ACHN (cell line): ENCODE measurements at regions not wholly inside any gene's neighbourhood (a gene's known extent, or its start where the extent isn't known, plus 50 kb on each side); places are given as distances from the start of the nearest gene placed in this dataset.
"Not testable (repeated sequence)": the region's sequence is repeated elsewhere in the genome, so short reads cannot be mapped to it uniquely, and the experiment has no call there.

ENCODE experiments used
- DNase-seq: peaks from one replicate; pipeline ENCODE4 v3.0.0-alpha.2; 2015
- in situ Hi-C: cut with HindIII; loops from 2 replicates; pipeline ENCODE4 v1.10.0; 2017; ENCODE audit warnings: low sequenced_read_pairs, low pct_ligation_motif_present, low pct_unique_long_range_greater_than_20kb

- in situ Hi-C loops = no loop called here
- no peak for DNase-seq
Measured at GRCh38 chr12:131458048-131458374, 252.9 kb upstream of the SFSWAP start.

GRCh38 chr12:131458931-131459772 is 251.7 kb upstream of the SFSWAP start:
- no peak for DNase-seq
- in situ Hi-C loops = no loop called here

GRCh38 chr12:131459773-131460365 is 251.0 kb upstream of the SFSWAP start:
- in situ Hi-C loops = no loop called here
- no peak for DNase-seq

- in situ Hi-C loops = no loop called here
- no peak for DNase-seq
Measured at GRCh38 chr12:131460520-131460919, 250.4 kb upstream of the SFSWAP start.

GRCh38 chr12:131461096-131461495 is 249.8 kb upstream of the SFSWAP start:
- in situ Hi-C loops = no loop called here
- DNase-seq = no peak

- no peak for DNase-seq
- in situ Hi-C loops = no loop called here
Measured at GRCh38 chr12:131463174-131463573, 247.7 kb upstream of the SFSWAP start.

GRCh38 chr12:131464081-131464480 is 246.8 kb upstream of the SFSWAP start:
- in situ Hi-C loops = no loop called here
- no peak for DNase-seq

GRCh38 chr12:131466306-131466705 is 244.6 kb upstream of the SFSWAP start:
- in situ Hi-C loops = no loop called here

GRCh38 chr12:131466932-131467331 is 244.0 kb upstream of the SFSWAP start:
- in situ Hi-C loops = no loop called here
- DNase-seq = no peak

More at GRCh38 chr12:131466306-131466705, 244.6 kb upstream of the SFSWAP start:
- DNase-seq = no peak

GRCh38 chr12:131468206-131468605 is 242.7 kb upstream of the SFSWAP start:
- in situ Hi-C loops = no loop called here
- DNase-seq = no peak

GRCh38 chr12:131469945-131470344 is 240.9 kb upstream of the SFSWAP start:
- in situ Hi-C loops, DNase-seq: not testable (repeated sequence)

GRCh38 chr12:131471271-131471905 is 239.5 kb upstream of the SFSWAP start:
- DNase-seq = no peak
- in situ Hi-C loops = no loop called here

- in situ Hi-C loops = no loop called here
- DNase-seq = no peak
Measured at GRCh38 chr12:131471946-131472732, 238.8 kb upstream of the SFSWAP start.

- in situ Hi-C loops = no loop called here
- no peak for DNase-seq
Measured at GRCh38 chr12:131473261-131473660, 237.6 kb upstream of the SFSWAP start.

GRCh38 chr12:131473741-131474709 is 236.9 kb upstream of the SFSWAP start:
- in situ Hi-C loops = no loop called here
- DNase-seq = no peak

- in situ Hi-C loops, DNase-seq: not testable (repeated sequence)
Measured at GRCh38 chr12:131475012-131475411, 235.9 kb upstream of the SFSWAP start.

- in situ Hi-C loops = no loop called here
- no peak for DNase-seq
Measured at GRCh38 chr12:131477613-131478012, 233.3 kb upstream of the SFSWAP start.

- DNase-seq = no peak
- in situ Hi-C loops = no loop called here
Measured at GRCh38 chr12:131478468-131478867, 232.4 kb upstream of the SFSWAP start.
